ENCODE measurements at regions not wholly inside any gene's neighbourhood (a gene's known extent, or its start where the extent isn't known, plus 50 kb on each side); places are given as distances from the start of the nearest gene placed in this dataset.
A peak's percentile ranks its signal among the peaks of the same experiment; 100 is the strongest.
"Not testable (repeated sequence)": the region's sequence is repeated elsewhere in the genome, so short reads cannot be mapped to it uniquely, and the experiment has no call there.

DNA sequence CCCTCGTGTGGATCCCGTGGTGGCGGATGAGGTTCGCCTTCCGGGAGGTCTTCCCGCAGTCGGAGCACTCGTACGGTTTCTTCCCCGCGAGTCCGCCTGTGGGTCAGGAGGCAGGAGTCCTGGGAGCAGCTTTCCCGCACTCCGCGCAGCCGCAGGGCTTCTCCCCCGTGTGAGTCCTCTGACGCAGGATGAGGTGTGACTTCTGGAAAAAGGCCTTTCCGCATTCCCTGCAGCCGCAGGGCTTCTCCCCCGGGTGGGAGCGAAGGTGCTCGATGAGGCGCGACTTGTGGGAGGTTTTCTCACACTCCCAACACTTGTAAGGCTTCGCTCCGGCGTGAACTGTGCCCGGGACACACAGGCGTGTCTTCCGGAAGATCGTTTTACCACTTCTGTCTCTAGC lies 68.8 kb upstream of the WIPI2 start:
- DNase-seq (ENCODE audit: low read depth); H3K4me3 ChIP-seq (ENCODE audit: control insufficient read depth, low read depth, low read length): not testable (repeated sequence)

DNA sequence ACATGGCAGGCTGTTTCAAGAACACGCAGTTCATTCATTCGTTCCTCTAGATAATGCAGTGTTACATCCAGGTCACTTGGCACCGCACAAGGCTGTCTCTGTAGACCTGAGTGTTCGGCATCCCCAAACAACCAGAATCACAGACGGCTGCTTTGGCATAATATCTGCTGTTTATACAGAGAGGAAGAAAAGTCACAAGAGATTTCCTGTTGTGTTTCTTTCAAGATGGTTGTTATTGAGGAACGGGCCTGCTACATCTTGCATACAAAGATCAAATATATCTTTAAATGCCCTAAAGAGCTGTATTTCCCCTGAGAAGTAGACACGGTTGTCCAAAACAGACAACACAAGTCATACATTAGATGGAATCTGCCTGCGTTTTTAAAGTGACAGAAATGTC lies 58.8 kb upstream of the WIPI2 start:
- H3K4me3 ChIP-seq (ENCODE audit: control insufficient read depth, low read depth, low read length); DNase-seq (ENCODE audit: low read depth): not testable (repeated sequence)

DNA sequence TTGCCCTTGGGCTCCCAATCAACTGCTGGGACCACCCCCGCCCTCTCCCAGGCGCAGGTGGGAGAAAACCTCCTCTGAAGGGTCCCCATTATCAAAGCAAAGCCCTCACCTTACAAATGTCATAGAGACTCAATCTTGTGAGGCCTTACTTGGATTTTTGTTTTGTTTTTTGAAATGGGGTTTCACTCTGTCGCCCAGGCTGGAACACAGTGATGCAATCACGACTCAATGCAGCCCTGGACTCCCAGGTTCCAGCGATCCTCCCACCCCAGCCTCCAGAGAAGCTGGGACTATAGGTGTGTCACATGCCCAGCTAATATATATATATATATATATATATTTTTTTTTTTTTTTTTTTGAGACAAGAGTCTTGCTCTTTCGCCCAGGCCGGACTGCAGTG lies 57.5 kb upstream of the WIPI2 start:
- DNase-seq (ENCODE audit: low read depth): no peak
- no peak overlapping the region for H3K4me3 ChIP-seq (ENCODE audit: control insufficient read depth, low read depth, low read length)
- TF ChIP-seq, protein P1, sequence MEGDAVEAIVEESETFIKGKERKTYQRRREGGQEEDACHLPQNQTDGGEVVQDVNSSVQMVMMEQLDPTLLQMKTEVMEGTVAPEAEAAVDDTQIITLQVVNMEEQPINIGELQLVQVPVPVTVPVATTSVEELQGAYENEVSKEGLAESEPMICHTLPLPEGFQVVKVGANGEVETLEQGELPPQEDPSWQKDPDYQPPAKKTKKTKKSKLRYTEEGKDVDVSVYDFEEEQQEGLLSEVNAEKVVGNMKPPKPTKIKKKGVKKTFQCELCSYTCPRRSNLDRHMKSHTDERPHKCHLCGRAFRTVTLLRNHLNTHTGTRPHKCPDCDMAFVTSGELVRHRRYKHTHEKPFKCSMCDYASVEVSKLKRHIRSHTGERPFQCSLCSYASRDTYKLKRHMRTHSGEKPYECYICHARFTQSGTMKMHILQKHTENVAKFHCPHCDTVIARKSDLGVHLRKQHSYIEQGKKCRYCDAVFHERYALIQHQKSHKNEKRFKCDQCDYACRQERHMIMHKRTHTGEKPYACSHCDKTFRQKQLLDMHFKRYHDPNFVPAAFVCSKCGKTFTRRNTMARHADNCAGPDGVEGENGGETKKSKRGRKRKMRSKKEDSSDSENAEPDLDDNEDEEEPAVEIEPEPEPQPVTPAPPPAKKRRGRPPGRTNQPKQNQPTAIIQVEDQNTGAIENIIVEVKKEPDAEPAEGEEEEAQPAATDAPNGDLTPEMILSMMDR (conservative IDR thresholded peaks at IDR 0.05; ENCODE audit: control insufficient read depth, insufficient read depth, low read depth, low read length): no peak

DNA sequence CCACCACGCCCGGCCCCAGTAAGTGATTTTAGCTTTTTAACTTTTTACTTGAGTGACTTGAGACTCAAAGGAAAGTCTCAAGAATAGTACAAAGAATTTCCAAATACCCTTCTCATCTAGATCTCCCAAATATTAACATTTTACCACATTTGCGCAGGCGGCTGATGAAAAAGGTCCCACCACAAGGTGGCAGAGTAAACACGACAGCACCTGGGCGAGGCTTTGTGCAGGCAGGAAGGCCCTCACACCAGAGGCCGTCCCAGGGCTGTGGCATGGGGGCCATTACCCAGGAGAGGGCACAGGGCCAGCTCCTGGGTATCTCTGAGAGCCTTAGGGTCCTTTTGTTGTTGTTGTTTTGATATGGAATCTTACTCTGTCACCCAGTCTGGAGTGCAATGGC lies 50.0 kb upstream of the WIPI2 start:
- H3K4me3 ChIP-seq (ENCODE audit: control insufficient read depth, low read depth, low read length): no peak overlapping the region
- DNase-seq (ENCODE audit: low read depth): peak; percentile 23
- TF ChIP-seq, protein P1 (conservative IDR thresholded peaks at IDR 0.05; ENCODE audit: control insufficient read depth, insufficient read depth, low read depth, low read length): peak; percentile 47

All from fibroblast of mammary gland (primary cell).